GM12878 (cell line): ENCODE measurements at regions not wholly inside any gene's neighbourhood (a gene's known extent, or its start where the extent isn't known, plus 50 kb on each side); places are given as distances from the start of the nearest gene placed in this dataset.

Experiments used
- ATAC-seq: fragments of 200-7000 bp; cut with Tn5 transposase; 3 replicates; pipeline ENCODE4 v1.9.1; 2020; ENCODE audit warnings: mild to moderate bottlenecking, moderate library complexity
- BruUV-seq: library from RNA; stranded (reverse); fragments of 400-500 nt; replicated peaks from 2 replicates; lab custom pipeline; 2021; lab: Mats Ljungman, UMichigan
- CTCF ChIA-PET: fragments of 300-600 bp; sonication (Branson Sonifier 250); formaldehyde crosslinking; extraction: SDS; loops from one replicate; lab custom pipeline; 2021; ENCODE audit warnings: inconsistent platforms; lab: Yijun Ruan, JAX
- POLR2A ChIA-PET: fragments of 350-600 bp; formaldehyde crosslinking; extraction: SDS; loops from one replicate; lab custom pipeline; 2021; ENCODE audit warnings: inconsistent platforms; lab: Charles Lee
- RAD21 ChIA-PET: fragments of 300-600 bp; sonication (Branson Sonifier 250); formaldehyde crosslinking; loops from one replicate; lab custom pipeline; 2023; ENCODE audit warnings: antibody characterized with exemption; ENCODE audit not compliant: unreplicated experiment; lab: Charles Lee
- SMC1A ChIA-PET: fragments of 300-600 bp; sonication (Branson Sonifier 250); formaldehyde crosslinking; loops from one replicate; lab custom pipeline; 2023; ENCODE audit not compliant: unreplicated experiment, uncharacterized antibody; lab: Charles Lee
- DNase-seq: peaks from one replicate; pipeline ENCODE4 v3.0.0-alpha.2; 2011; ENCODE audit warnings: low read depth, low spot score
- FAIRE-seq: peaks from 3 replicates; lab custom pipeline; 2011; peaks lifted over from hg19 to GRCh38; lab: Jason Lieb, UNC
- H2AFZ ChIP-seq: 2 replicates; pipeline ENCODE4 v1.6.0; 2011; ENCODE audit warnings: low read depth, low read length, control low read depth; ENCODE audit not compliant: control insufficient read depth
- H3K27ac ChIP-seq: 2 replicates; pipeline ENCODE4 v1.5.1; 2011; ENCODE audit warnings: control low read depth; ENCODE audit not compliant: control insufficient read depth, insufficient read depth
- H3K27me3 ChIP-seq, 2 experiments: replicated peaks in 1 of 2; 2 replicates each; pipeline versions ENCODE4 v1.6.0 to v1.6.1; 2011; ENCODE audit warnings: low read length in 1 of 2; ENCODE audit not compliant: control insufficient read depth in 2 of 2, insufficient read depth in 2 of 2
- H3K36me3 ChIP-seq, 2 experiments: 2 replicates each; pipeline ENCODE4 v1.5.1; 2011; ENCODE audit warnings: low read length in 1 of 2; ENCODE audit not compliant: control insufficient read depth in 2 of 2, insufficient read depth in 2 of 2
- H3K4me1 ChIP-seq: 2 replicates; pipeline ENCODE4 v1.6.1; 2011; ENCODE audit warnings: mild to moderate bottlenecking, low read length, moderate library complexity, mixed read lengths; ENCODE audit not compliant: control insufficient read depth, insufficient read depth
- H3K4me2 ChIP-seq: 2 replicates; pipeline ENCODE4 v1.6.0; 2011; ENCODE audit warnings: control low read depth; ENCODE audit not compliant: control insufficient read depth, insufficient read depth
- H3K4me3 ChIP-seq: fragments of 200-600 bp; sonication (generic); 2 replicates; pipeline ENCODE4 v1.5.1; 2016
- H3K79me2 ChIP-seq: 2 replicates; pipeline ENCODE4 v1.6.0; 2011; ENCODE audit warnings: low read length; ENCODE audit not compliant: control insufficient read depth, insufficient read depth
- H3K9ac ChIP-seq: 2 replicates; pipeline ENCODE4 v1.8.0; 2011; ENCODE audit warnings: low read length, control low read depth, mixed read lengths; ENCODE audit not compliant: control insufficient read depth, insufficient read depth
- H3K9me3 ChIP-seq: replicated peaks from 3 replicates; pipeline ENCODE4 v1.5.1; 2011; ENCODE audit warnings: mild to moderate bottlenecking, low read length; ENCODE audit not compliant: control insufficient read depth, insufficient read depth
- H4K20me1 ChIP-seq: 2 replicates; pipeline ENCODE4 v1.6.0; 2011; ENCODE audit not compliant: control insufficient read depth, insufficient read depth
- CHD1 ChIP-seq: IDR thresholded peaks from 2 replicates; pipeline ENCODE4 v1.6.1; 2012; ENCODE audit warnings: low read depth, low read length, improper control_type of control experiment
- CHD2 ChIP-seq: IDR thresholded peaks from 2 replicates; pipeline ENCODE4 v1.6.1; 2011; ENCODE audit warnings: low read depth, low read length, improper control_type of control experiment, borderline replicate concordance
- FOXM1 ChIP-seq: IDR thresholded peaks from 2 replicates; pipeline ENCODE4 v1.6.1; 2012; ENCODE audit warnings: low read depth, mild to moderate bottlenecking, inconsistent platforms, low read length, moderate library complexity
- IRF4 ChIP-seq: IDR thresholded peaks from 2 replicates; pipeline ENCODE4 v1.6.1; 2011; ENCODE audit warnings: low read depth, low read length
- MXI1 ChIP-seq: fragments of 150-350 bp; IDR thresholded peaks from 2 replicates; pipeline ENCODE4 v1.6.1; 2011; ENCODE audit warnings: low read depth, mild to moderate bottlenecking, inconsistent platforms, low read length, improper control_type of control experiment
- NBN ChIP-seq: fragments of 450-650 bp; IDR thresholded peaks from 2 replicates; pipeline ENCODE4 v1.6.1; 2016
- NFYA ChIP-seq: IDR thresholded peaks from 2 replicates; pipeline ENCODE4 v1.6.1; 2011; ENCODE audit warnings: low read depth, mild to moderate bottlenecking, low read length, improper control_type of control experiment, borderline replicate concordance
- RBBP5 ChIP-seq: fragments of 200-600 bp; sonication (generic); conservative IDR thresholded peaks from 2 replicates; pipeline ENCODE4 v1.6.1; 2016
- SPI1 ChIP-seq: IDR thresholded peaks from 2 replicates; pipeline ENCODE4 v1.6.1; 2011; ENCODE audit warnings: low read depth, mild to moderate bottlenecking, low read length, moderate library complexity, borderline replicate concordance; ENCODE audit not compliant: insufficient read depth
- TCF7 ChIP-seq: IDR thresholded peaks from 2 replicates; pipeline ENCODE4 v1.6.1; 2014; ENCODE audit warnings: antibody characterized with exemption, borderline replicate concordance
- YBX1 ChIP-seq: fragments of 450-650 bp; IDR thresholded peaks from 2 replicates; pipeline ENCODE4 v1.6.1; 2016; ENCODE audit warnings: antibody characterized with exemption
- ZNF217 ChIP-seq: fragments of 450-650 bp; IDR thresholded peaks from 2 replicates; pipeline ENCODE4 v1.6.1; 2017; ENCODE audit warnings: antibody characterized with exemption, mild to moderate bottlenecking
- ZNF384 ChIP-seq: IDR thresholded peaks from 2 replicates; pipeline ENCODE4 v1.6.1; 2012; ENCODE audit warnings: low read depth, mild to moderate bottlenecking, low read length, improper control_type of control experiment, borderline replicate concordance
- ZZZ3 ChIP-seq: IDR thresholded peaks from 2 replicates; pipeline ENCODE4 v1.6.1; 2011; ENCODE audit warnings: low read depth; ENCODE audit not compliant: control insufficient read depth, insufficient read length
- WGBS: methylation state at CpG from one replicate; pipeline ENCODE4 v1.1.6; 2016; ENCODE audit warnings: low lambda C conversion rate; ENCODE audit not compliant: insufficient replicate concordance, insufficient coverage; ENCODE audit errors: missing lambda C conversion rate; 5-methylcytosine and 5-hydroxymethylcytosine counted together
- in situ Hi-C: fragments of 300-500 bp; cut with MboI; formaldehyde crosslinking; loops from 9 replicates; pipeline ENCODE4 v1.14.3; 2018; ENCODE audit warnings: mixed read lengths
- intact Hi-C: fragments of 100-400 bp; cut with micrococcal nuclease; formaldehyde crosslinking; loops from one replicate; pipeline ENCODE4 v1.14.2; 2022; ENCODE audit not compliant: unreplicated experiment
- TF ChIP-seq, protein P1 (sequence below), 3 experiments: IDR thresholded peaks in 2 of 3; conservative IDR thresholded peaks in 1 of 3; 2 replicates each; pipeline ENCODE4 v1.5.1; 2011; ENCODE audit warnings: low read depth in 3 of 3, low read length in 3 of 3, mild to moderate bottlenecking in 3 of 3, control low read depth in 2 of 3, moderate library complexity in 2 of 3, inconsistent platforms in 1 of 3, mixed read lengths in 1 of 3; ENCODE audit not compliant: control insufficient read depth in 2 of 3, insufficient read depth in 1 of 3; ENCODE audit errors: extremely low read depth in 1 of 3
- TF ChIP-seq, protein P2 (sequence below): IDR thresholded peaks from 2 replicates; pipeline ENCODE4 v1.6.1; 2011; ENCODE audit warnings: low read depth, mild to moderate bottlenecking, low read length, moderate library complexity, borderline replicate concordance; ENCODE audit errors: extremely low read depth
- TF ChIP-seq, protein P3 (sequence below): fragments of 150-350 bp; IDR thresholded peaks from 2 replicates; pipeline ENCODE4 v1.6.1; 2014; ENCODE audit warnings: mild to moderate bottlenecking, low read depth, low read length

DNA sequence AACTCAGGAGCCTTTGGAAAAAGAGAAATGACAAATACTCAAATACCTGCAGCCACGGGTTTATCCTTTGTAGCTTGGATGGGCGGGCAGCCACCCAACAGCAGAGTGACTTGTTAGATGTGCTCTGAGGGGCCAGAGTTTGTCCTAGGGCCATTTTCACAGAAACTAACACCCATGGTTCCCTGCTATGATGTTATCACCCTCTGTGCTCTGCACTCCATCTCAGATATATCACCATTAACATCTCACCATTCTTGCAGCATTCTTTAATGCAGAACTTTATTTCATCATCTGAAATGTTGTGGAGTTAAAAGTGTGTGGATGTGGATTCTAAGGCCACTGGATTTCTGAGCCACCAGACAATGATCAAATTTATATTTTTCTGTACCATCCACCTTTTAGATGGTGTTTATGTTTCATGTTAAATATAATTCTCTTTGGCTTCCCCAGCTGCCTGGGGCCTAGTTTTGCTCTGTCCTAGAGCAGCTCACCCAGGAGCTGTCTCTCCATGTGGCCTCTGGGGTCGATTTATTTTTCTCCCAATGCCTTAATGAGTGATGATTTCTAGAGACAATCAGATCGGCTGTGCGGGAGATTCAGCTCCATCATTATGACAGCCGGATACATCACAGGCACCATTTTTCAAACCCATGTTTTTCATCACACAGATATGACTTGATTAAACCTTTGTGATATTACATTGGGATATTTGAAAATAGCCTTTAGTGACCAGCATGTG lies 380.8 kb downstream of the BCOR start:
- no TSS peak for BruUV-seq
- Histone ChIP-seq H3K4me2 (no peak overlapping the region), H3K36me3 (no peaks in the 10 kb centered on the region), H4K20me1 (no peaks in the 10 kb centered on the region), H2AFZ (no peak overlapping the region), H3K4me3 (no peak overlapping the region), H3K9ac (no peak overlapping the region), H3K27me3 (no peaks in the 10 kb centered on the region; a peak in 3 of 4 replicates), H3K79me2 (no peaks in the 10 kb centered on the region), H3K4me1 (no peaks in the 10 kb centered on the region), H3K27ac (no peak overlapping the region), H3K9me3 (no peaks in the 10 kb centered on the region)
- WGBS: 37% methylated on average over 6 of the region's 6 CpGs
- no peak for FAIRE-seq
- ChIA-PET SMC1A (no interaction called here), RAD21 (no interaction called here), CTCF (interaction anchor here (0.8 kb wide), 1 partner anchor 20 kb away, joined by 4 read pairs; no protein-coding TSS in a partner anchor), POLR2A (no interaction called here)
- DNase-seq: no peak
- TF ChIP-seq ZNF217 (no peak), RBBP5 (no peak), MXI1 (no peak), NBN (no peak), SPI1 (no peak), TCF7 (no peak), FOXM1 (no peak), YBX1 (no peak), CHD1 (no peak), NFYA (no peak), ZZZ3 (no peak), ZNF384 (no peak), IRF4 (no peak), CHD2 (no peak)
- TF ChIP-seq, protein P1, sequence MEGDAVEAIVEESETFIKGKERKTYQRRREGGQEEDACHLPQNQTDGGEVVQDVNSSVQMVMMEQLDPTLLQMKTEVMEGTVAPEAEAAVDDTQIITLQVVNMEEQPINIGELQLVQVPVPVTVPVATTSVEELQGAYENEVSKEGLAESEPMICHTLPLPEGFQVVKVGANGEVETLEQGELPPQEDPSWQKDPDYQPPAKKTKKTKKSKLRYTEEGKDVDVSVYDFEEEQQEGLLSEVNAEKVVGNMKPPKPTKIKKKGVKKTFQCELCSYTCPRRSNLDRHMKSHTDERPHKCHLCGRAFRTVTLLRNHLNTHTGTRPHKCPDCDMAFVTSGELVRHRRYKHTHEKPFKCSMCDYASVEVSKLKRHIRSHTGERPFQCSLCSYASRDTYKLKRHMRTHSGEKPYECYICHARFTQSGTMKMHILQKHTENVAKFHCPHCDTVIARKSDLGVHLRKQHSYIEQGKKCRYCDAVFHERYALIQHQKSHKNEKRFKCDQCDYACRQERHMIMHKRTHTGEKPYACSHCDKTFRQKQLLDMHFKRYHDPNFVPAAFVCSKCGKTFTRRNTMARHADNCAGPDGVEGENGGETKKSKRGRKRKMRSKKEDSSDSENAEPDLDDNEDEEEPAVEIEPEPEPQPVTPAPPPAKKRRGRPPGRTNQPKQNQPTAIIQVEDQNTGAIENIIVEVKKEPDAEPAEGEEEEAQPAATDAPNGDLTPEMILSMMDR (IDR thresholded peaks at IDR 0.05 in 2 of 3, conservative IDR thresholded peaks at IDR 0.05 in 1 of 3; ENCODE audit: control insufficient read depth in 2 of 3, extremely low read depth in 1 of 3, insufficient read depth in 1 of 3, low read depth in 3 of 3, low read length in 3 of 3): no peak
- TF ChIP-seq, protein P2, sequence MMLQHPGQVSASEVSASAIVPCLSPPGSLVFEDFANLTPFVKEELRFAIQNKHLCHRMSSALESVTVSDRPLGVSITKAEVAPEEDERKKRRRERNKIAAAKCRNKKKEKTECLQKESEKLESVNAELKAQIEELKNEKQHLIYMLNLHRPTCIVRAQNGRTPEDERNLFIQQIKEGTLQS: no peak
- TF ChIP-seq, protein P3, sequence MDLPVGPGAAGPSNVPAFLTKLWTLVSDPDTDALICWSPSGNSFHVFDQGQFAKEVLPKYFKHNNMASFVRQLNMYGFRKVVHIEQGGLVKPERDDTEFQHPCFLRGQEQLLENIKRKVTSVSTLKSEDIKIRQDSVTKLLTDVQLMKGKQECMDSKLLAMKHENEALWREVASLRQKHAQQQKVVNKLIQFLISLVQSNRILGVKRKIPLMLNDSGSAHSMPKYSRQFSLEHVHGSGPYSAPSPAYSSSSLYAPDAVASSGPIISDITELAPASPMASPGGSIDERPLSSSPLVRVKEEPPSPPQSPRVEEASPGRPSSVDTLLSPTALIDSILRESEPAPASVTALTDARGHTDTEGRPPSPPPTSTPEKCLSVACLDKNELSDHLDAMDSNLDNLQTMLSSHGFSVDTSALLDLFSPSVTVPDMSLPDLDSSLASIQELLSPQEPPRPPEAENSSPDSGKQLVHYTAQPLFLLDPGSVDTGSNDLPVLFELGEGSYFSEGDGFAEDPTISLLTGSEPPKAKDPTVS: no peak
- intact Hi-C loops: no loop called here
- in situ Hi-C loops: no loop called here
- no peak for ATAC-seq
